ENCODE measurements at regions not wholly inside any gene's neighbourhood (a gene's known extent, or its start where the extent isn't known, plus 50 kb on each side); places are given as distances from the start of the nearest gene placed in this dataset.
"Not testable (repeated sequence)": the region's sequence is repeated elsewhere in the genome, so short reads cannot be mapped to it uniquely, and the experiment has no call there.

- DNase-seq (ENCODE audit: low spot score): no peak
Observed at GRCh38 chr2:41314511-41315070, 733.2 kb upstream of the PKDCC start.

GRCh38 chr2:41319437-41319836, 728.4 kb upstream of the PKDCC start:
- no peak for DNase-seq (ENCODE audit: low spot score)

- no peak for DNase-seq (ENCODE audit: low spot score)
Observed at GRCh38 chr2:41320491-41320890, 727.3 kb upstream of the PKDCC start.

GRCh38 chr2:41321351-41321750, 726.5 kb upstream of the PKDCC start:
- DNase-seq (ENCODE audit: low spot score): no peak

- no peak for DNase-seq (ENCODE audit: low spot score)
Observed at GRCh38 chr2:41326851-41327250, 721.0 kb upstream of the PKDCC start.

- DNase-seq (ENCODE audit: low spot score): no peak
Observed at GRCh38 chr2:41329040-41329439, 718.8 kb upstream of the PKDCC start.

GRCh38 chr2:41334159-41334558, 713.7 kb upstream of the PKDCC start:
- DNase-seq (ENCODE audit: low spot score): no peak

- not testable (repeated sequence) for DNase-seq (ENCODE audit: low spot score)
Observed at GRCh38 chr2:41335573-41335972, 712.2 kb upstream of the PKDCC start.

- DNase-seq (ENCODE audit: low spot score): no peak
Observed at GRCh38 chr2:41337956-41338355, 709.9 kb upstream of the PKDCC start.

GRCh38 chr2:41344529-41344928, 703.3 kb upstream of the PKDCC start:
- no peak for DNase-seq (ENCODE audit: low spot score)

- no peak for DNase-seq (ENCODE audit: low spot score)
Observed at GRCh38 chr2:41353060-41353459, 694.8 kb upstream of the PKDCC start.

GRCh38 chr2:41355794-41356193, 692.0 kb upstream of the PKDCC start:
- DNase-seq (ENCODE audit: low spot score): no peak

- no peak for DNase-seq (ENCODE audit: low spot score)
Observed at GRCh38 chr2:41364842-41365241, 683.0 kb upstream of the PKDCC start.

GRCh38 chr2:41375901-41376300, 671.9 kb upstream of the PKDCC start:
- no peak for DNase-seq (ENCODE audit: low spot score)

- DNase-seq (ENCODE audit: low spot score): no peak
Observed at GRCh38 chr2:41377837-41378236, 670.0 kb upstream of the PKDCC start.

GRCh38 chr2:41378420-41378819, 669.4 kb upstream of the PKDCC start:
- DNase-seq (ENCODE audit: low spot score): no peak

- no peak for DNase-seq (ENCODE audit: low spot score)
Observed at GRCh38 chr2:41379496-41380221, 668.2 kb upstream of the PKDCC start.

GRCh38 chr2:41381701-41382100, 666.1 kb upstream of the PKDCC start:
- no peak for DNase-seq (ENCODE audit: low spot score)

- DNase-seq (ENCODE audit: low spot score): no peak
Observed at GRCh38 chr2:41387519-41387918, 660.3 kb upstream of the PKDCC start.

GRCh38 chr2:41393621-41394020, 654.2 kb upstream of the PKDCC start:
- DNase-seq (ENCODE audit: low spot score): no peak

GRCh38 chr2:41394541-41394940, 653.3 kb upstream of the PKDCC start:
- no peak for DNase-seq (ENCODE audit: low spot score)

GRCh38 chr2:41395692-41396091, 652.1 kb upstream of the PKDCC start:
- DNase-seq (ENCODE audit: low spot score): no peak

GRCh38 chr2:41399437-41400087, 648.3 kb upstream of the PKDCC start:
- no peak for DNase-seq (ENCODE audit: low spot score)

Data from kidney capillary endothelial cell (primary cell).